ENCODE measurements at regions not wholly inside any gene's neighbourhood (a gene's known extent, or its start where the extent isn't known, plus 50 kb on each side); places are given as distances from the start of the nearest gene placed in this dataset.

GRCh38 chr1:188364927-188365449 lies 1536.2 kb downstream of the PLA2G4A start:
- no peaks in the 10 kb centered on the region for H3K4me1 ChIP-seq (ENCODE audit: insufficient read depth)

GRCh38 chr1:188365874-188366273 lies 1537.1 kb downstream of the PLA2G4A start:
- Histone ChIP-seq H3K4me1 (ENCODE audit: insufficient read depth) (no peaks in the 10 kb centered on the region), H3K36me3 (ENCODE audit: low read depth) (no peaks in the 10 kb centered on the region), H2AFZ (no peak overlapping the region), H3K4me2 (ENCODE audit: unreplicated experiment) (no peak overlapping the region), H3K27ac (no peak overlapping the region), H3K9ac (no peak overlapping the region), H3K9me3 (ENCODE audit: low read depth) (no peaks in the 10 kb centered on the region), H3K79me2 (ENCODE audit: insufficient read depth) (no peaks in the 10 kb centered on the region), H4K20me1 (ENCODE audit: insufficient read depth) (no peaks in the 10 kb centered on the region), H3K9me2 (ENCODE audit: insufficient read depth) (no peaks in the 10 kb centered on the region), H3K27me3 (replicated peaks; ENCODE audit: insufficient read depth) (no peaks in the 10 kb centered on the region), H3K4me3 (no peak overlapping the region), H3F3A (ENCODE audit: insufficient read depth) (no peaks in the 10 kb centered on the region)
- in situ Hi-C loops (cut with MboI): no loop called here
- no peak for TF ChIP-seq EZH2phosphoT487 (IDR thresholded peaks at IDR 0.05; ENCODE audit: insufficient read depth, low read depth)
- TF ChIP-seq EZH2 (IDR thresholded peaks at IDR 0.05; ENCODE audit: insufficient read depth, poor library complexity, severe bottlenecking): no peak
- no peak for DNase-seq

More at GRCh38 chr1:188364927-188365449, 1536.2 kb downstream of the PLA2G4A start:
- Histone ChIP-seq H3K4me3 (no peak overlapping the region), H3K9me3 (ENCODE audit: low read depth) (no peaks in the 10 kb centered on the region), H3K27ac (no peak overlapping the region), H3K9me2 (ENCODE audit: insufficient read depth) (no peaks in the 10 kb centered on the region), H3K9ac (no peak overlapping the region), H4K20me1 (ENCODE audit: insufficient read depth) (no peaks in the 10 kb centered on the region), H3K4me2 (ENCODE audit: unreplicated experiment) (no peak overlapping the region), H3K79me2 (ENCODE audit: insufficient read depth) (no peaks in the 10 kb centered on the region), H3F3A (ENCODE audit: insufficient read depth) (no peaks in the 10 kb centered on the region), H3K36me3 (ENCODE audit: low read depth) (no peaks in the 10 kb centered on the region), H2AFZ (no peak overlapping the region), H3K27me3 (replicated peaks; ENCODE audit: insufficient read depth) (no peaks in the 10 kb centered on the region)
- no peak for DNase-seq
- in situ Hi-C loops (cut with MboI): no loop called here
- no peak for TF ChIP-seq EZH2phosphoT487 (IDR thresholded peaks at IDR 0.05; ENCODE audit: insufficient read depth, low read depth)
- no peak for TF ChIP-seq EZH2 (IDR thresholded peaks at IDR 0.05; ENCODE audit: insufficient read depth, poor library complexity, severe bottlenecking)
- 20 to 21% methylated on average over 3 of the region's 3 CpGs for WGBS, 2 experiments (ENCODE audit: low coverage in 1 of 2, low lambda C conversion rate in 2 of 2, missing lambda C conversion rate in 2 of 2)

- TF ChIP-seq EZH2phosphoT487 (IDR thresholded peaks at IDR 0.05; ENCODE audit: insufficient read depth, low read depth) (no peak), EZH2 (IDR thresholded peaks at IDR 0.05; ENCODE audit: insufficient read depth, poor library complexity, severe bottlenecking) (no peak)
- H3K79me2 ChIP-seq (ENCODE audit: insufficient read depth): no peaks in the 10 kb centered on the region
- DNase-seq: no peak
- WGBS, 2 experiments (ENCODE audit: low coverage in 1 of 2, low lambda C conversion rate in 2 of 2, missing lambda C conversion rate in 2 of 2): 0 to 2% methylated on average over 2 of the region's 2 CpGs
- no peak overlapping the region for H3K4me2 ChIP-seq (ENCODE audit: unreplicated experiment)
- in situ Hi-C loops (cut with MboI): no loop called here
- no peak overlapping the region for H3K27ac ChIP-seq
- H3K4me3 ChIP-seq: no peak overlapping the region
- H4K20me1 ChIP-seq (ENCODE audit: insufficient read depth): no peaks in the 10 kb centered on the region
- no peaks in the 10 kb centered on the region for H3K9me2 ChIP-seq (ENCODE audit: insufficient read depth)
- no peaks in the 10 kb centered on the region for H3K36me3 ChIP-seq (ENCODE audit: low read depth)
- H3K27me3 ChIP-seq (replicated peaks; ENCODE audit: insufficient read depth): no peaks in the 10 kb centered on the region
- H3K9ac ChIP-seq: no peak overlapping the region
- no peaks in the 10 kb centered on the region for H3F3A ChIP-seq (ENCODE audit: insufficient read depth)
- H2AFZ ChIP-seq: no peak overlapping the region
- H3K4me1 ChIP-seq (ENCODE audit: insufficient read depth): no peaks in the 10 kb centered on the region
- no peaks in the 10 kb centered on the region for H3K9me3 ChIP-seq (ENCODE audit: low read depth)
Measured at GRCh38 chr1:188367661-188368060, 1538.9 kb downstream of the PLA2G4A start.

GRCh38 chr1:188371295-188371806 lies 1542.6 kb downstream of the PLA2G4A start:
- Histone ChIP-seq H3K79me2 (ENCODE audit: insufficient read depth) (no peaks in the 10 kb centered on the region), H3K9me3 (ENCODE audit: low read depth) (no peaks in the 10 kb centered on the region), H3K9ac (no peak overlapping the region), H3K4me1 (ENCODE audit: insufficient read depth) (no peaks in the 10 kb centered on the region), H4K20me1 (ENCODE audit: insufficient read depth) (no peaks in the 10 kb centered on the region), H3K4me3 (no peak overlapping the region), H3K27me3 (replicated peaks; ENCODE audit: insufficient read depth) (no peaks in the 10 kb centered on the region), H3K4me2 (ENCODE audit: unreplicated experiment) (no peak overlapping the region), H3F3A (ENCODE audit: insufficient read depth) (no peaks in the 10 kb centered on the region), H3K9me2 (ENCODE audit: insufficient read depth) (no peaks in the 10 kb centered on the region), H2AFZ (no peak overlapping the region), H3K27ac (no peak overlapping the region), H3K36me3 (ENCODE audit: low read depth) (no peaks in the 10 kb centered on the region)
- 2 to 5% methylated on average over 1 of the region's 1 CpG for WGBS, 2 experiments (ENCODE audit: low coverage in 1 of 2, low lambda C conversion rate in 2 of 2, missing lambda C conversion rate in 2 of 2)
- TF ChIP-seq EZH2 (IDR thresholded peaks at IDR 0.05; ENCODE audit: insufficient read depth, poor library complexity, severe bottlenecking): no peak
- no peak for TF ChIP-seq EZH2phosphoT487 (IDR thresholded peaks at IDR 0.05; ENCODE audit: insufficient read depth, low read depth)
- no peak for DNase-seq
- in situ Hi-C loops (cut with MboI): no loop called here

DNA sequence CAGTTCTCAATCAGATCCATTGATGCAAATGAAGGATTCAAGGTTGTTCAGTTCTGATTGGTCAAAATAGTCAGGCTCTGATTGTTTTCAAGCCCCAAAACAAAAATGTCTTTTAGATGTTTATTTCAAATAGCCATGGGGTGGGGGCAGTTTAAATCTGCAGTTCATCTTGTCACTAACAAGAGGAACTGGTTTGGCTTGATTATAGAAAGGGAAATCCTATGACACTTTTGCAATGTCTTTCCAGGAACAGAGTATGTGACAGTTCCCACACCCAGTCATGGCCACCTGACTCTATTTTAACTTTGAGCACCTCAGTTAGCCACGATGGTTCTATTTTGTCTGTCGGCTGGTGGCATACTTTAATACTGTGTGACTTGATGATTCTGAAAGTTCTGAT lies 1544.1 kb downstream of the PLA2G4A start:
- Histone ChIP-seq H4K20me1 (ENCODE audit: insufficient read depth) (no peaks in the 10 kb centered on the region), H3F3A (ENCODE audit: insufficient read depth) (no peaks in the 10 kb centered on the region), H3K9me3 (ENCODE audit: low read depth) (no peaks in the 10 kb centered on the region), H3K9me2 (ENCODE audit: insufficient read depth) (no peaks in the 10 kb centered on the region), H3K36me3 (ENCODE audit: low read depth) (no peaks in the 10 kb centered on the region), H3K9ac (no peak overlapping the region), H3K4me2 (ENCODE audit: unreplicated experiment) (no peak overlapping the region), H2AFZ (no peak overlapping the region), H3K27ac (no peak overlapping the region), H3K4me1 (ENCODE audit: insufficient read depth) (no peaks in the 10 kb centered on the region), H3K27me3 (replicated peaks; ENCODE audit: insufficient read depth) (no peaks in the 10 kb centered on the region), H3K4me3 (no peak overlapping the region), H3K79me2 (ENCODE audit: insufficient read depth) (no peaks in the 10 kb centered on the region)
- no peak for TF ChIP-seq EZH2phosphoT487 (IDR thresholded peaks at IDR 0.05; ENCODE audit: insufficient read depth, low read depth)
- no peak for TF ChIP-seq EZH2 (IDR thresholded peaks at IDR 0.05; ENCODE audit: insufficient read depth, poor library complexity, severe bottlenecking)
- 39 to 50% methylated on average over 2 of the region's 2 CpGs for WGBS, 2 experiments (ENCODE audit: low coverage in 1 of 2, low lambda C conversion rate in 2 of 2, missing lambda C conversion rate in 2 of 2)
- DNase-seq: no peak
- in situ Hi-C loops (cut with MboI): no loop called here
